Medulla oblongata (tissue), 1 donor: ENCODE measurements at regions not wholly inside any gene's neighbourhood (a gene's known extent, or its start where the extent isn't known, plus 50 kb on each side); places are given as distances from the start of the nearest gene placed in this dataset.
"Not testable (repeated sequence)": the region's sequence is repeated elsewhere in the genome, so short reads cannot be mapped to it uniquely, and the experiment has no call there.

Source experiments
- DNase-seq: peaks from one replicate; pipeline ENCODE4 v3.0.0-alpha.2; 2015; ENCODE audit errors: extremely low spot score

GRCh38 chr16:85441189-85441889, 171.8 kb upstream of the GSE1 start:
- no peak for DNase-seq

- DNase-seq, result no peak
Observed at GRCh38 chr16:85441890-85442670, 171.0 kb upstream of the GSE1 start.

DNA sequence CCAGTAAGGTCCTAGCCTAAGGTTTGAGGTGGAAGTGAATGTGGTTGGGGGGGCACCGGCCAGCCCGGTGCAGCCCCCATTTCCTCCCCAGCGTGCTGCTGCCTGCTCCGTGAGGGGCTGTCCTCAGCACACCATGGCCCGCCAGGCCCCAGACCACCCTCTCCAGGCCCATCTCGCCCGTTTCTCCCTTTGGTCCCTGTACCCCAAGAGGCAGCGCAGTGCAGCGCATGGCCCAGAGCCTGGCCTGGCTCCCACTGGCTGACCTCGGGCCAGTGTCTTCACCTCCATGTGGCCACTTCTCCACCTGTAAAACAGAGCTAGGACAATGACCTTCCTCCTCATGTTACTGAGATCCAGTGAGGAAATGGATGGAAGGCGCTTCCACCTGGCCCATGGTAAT, 170.0 kb upstream of the GSE1 start:
- no peak for DNase-seq

DNA sequence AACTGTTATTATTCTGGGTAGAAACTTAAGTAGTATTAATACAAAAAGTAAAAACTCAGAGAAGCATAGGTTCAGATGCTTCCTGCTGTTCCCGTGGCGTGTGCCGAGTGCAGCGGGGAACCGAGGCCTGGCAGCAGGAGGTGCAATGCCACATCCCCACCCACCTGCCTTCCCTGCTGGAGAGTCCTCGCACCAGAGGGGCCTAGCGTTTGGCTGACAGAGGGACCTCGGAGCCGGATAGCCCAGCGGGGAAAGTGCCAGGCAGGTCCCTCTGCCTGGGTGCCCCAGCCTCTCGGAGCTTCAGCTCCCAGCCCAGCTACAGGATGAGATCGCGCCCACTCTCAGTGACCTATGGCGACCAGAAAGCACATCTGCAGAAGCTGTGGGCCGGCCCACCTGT, 169.6 kb upstream of the GSE1 start:
- DNase-seq, result no peak

- no peak for DNase-seq
Observed at GRCh38 chr16:85445064-85445778, 167.9 kb upstream of the GSE1 start.

DNA sequence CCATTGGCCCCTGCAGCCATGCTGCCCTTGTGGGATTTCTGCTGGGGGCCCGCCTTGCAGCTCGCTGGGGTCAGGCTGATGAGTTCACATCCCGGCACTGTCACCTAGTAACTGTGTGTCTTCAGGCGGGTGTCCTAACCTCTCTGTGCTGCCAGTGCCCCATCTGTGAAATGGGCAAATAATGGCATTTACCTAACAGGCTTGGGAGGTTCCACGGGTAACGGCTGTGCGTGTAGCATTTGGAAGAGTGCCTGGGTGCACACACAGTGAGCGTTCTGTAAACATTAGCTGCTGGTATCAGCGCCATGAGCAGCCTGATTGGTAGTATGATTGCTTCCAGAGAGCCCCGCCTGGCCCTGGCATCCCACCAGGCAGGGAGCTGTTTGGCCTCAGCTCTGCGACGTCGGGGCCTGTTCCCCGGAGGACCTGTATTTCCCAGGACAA, 167.3 kb upstream of the GSE1 start:
- DNase-seq, result no peak

- DNase-seq, result no peak
Observed at GRCh38 chr16:85446951-85447692, 166.0 kb upstream of the GSE1 start.

DNA sequence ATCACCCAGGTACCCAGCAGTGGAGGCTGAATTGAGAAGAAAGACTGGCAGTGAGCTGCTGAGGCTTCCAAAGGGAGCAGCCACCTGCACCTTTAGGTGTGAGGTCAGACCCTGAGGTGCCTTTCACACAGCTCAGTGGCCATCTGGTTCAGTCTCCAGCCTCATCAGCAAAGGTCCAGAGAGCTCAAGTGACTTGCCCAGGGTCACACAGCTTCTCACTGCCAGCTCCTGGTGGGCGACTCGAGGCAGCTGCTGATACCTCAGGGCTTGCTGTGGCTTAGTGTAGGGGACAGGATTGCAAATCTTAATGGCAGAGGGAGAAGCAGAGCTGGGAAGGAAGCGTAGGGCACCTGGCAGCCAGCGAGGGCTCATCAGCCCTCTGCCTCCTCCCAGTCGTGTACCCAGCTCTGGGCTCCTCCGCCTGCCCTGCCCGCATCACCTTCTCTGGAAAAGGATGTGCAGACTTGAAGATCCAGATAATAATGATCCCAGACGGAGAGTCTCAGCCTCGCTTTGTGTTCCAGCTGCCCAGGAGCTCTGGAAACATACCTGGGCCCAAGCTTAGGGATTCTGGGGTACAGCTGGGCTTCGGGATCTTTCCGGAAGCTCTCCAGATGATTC, 165.3 kb upstream of the GSE1 start:
- no peak for DNase-seq

GRCh38 chr16:85448557-85449190, 164.4 kb upstream of the GSE1 start:
- DNase-seq, result no peak

GRCh38 chr16:85449191-85449884, 163.8 kb upstream of the GSE1 start:
- peak; percentile 74 for DNase-seq

DNA sequence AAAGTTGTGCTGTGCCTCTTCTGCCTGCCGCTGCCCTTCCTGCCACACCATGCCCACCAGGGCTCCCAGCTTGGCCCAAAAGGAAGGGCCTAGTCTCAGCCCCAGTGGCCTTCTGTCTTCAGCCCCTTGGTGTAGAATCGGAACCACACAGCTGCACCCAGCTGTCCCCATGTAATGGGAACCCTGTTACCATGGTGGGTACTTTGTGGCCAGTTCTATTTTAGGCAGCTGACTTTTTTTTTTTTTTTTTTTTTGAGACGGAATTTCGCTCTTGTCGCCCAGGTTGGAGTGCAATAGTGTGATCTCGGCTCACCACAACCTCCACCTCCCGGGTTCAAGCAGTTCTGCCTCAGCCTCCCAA, 163.3 kb upstream of the GSE1 start:
- no peak for DNase-seq

- DNase-seq, result not testable (repeated sequence)
Observed at GRCh38 chr16:85451142-85451541, 162.0 kb upstream of the GSE1 start.

DNA sequence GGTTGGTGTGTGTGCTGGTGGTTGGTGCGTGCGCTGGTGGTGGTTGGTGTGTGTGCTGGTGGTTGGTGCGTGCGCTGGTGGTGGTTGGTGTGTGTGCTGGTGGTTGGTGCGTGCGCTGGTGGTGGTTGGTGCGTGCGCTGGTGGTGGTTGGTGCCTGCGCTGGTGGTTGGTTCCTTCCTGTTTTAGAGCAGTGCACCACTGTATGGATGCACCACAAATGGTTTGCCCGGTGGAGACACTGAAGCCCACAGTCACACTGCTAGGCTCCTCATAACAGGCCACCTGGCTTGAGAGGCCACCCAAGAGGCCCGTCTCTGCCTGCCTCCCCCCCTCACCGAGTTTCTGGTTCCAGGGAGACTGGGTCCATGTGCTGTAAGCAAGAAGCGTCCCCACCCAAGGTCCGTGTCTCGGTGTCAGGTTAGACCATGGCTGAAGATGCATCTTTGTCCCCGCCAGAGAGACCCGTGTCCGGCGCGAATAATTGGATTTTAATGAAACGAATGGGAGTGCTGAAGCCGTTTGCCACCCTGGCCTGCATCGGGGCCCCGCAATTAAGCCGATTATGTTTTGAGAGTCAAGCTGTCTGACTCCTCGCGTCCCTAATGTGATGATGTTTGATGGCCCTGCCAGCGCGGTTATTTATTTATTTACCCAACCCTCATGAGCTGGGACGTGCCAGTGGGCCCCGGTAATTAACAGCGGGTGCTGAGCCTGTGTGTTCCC, 161.3 kb upstream of the GSE1 start:
- DNase-seq, result no peak

GRCh38 chr16:85452364-85453193, 160.5 kb upstream of the GSE1 start:
- no peak for DNase-seq

GRCh38 chr16:85453194-85453678, 159.9 kb upstream of the GSE1 start:
- DNase-seq, result peak; percentile 48

GRCh38 chr16:85453703-85454102, 159.4 kb upstream of the GSE1 start:
- DNase-seq, result no peak

- no peak for DNase-seq
Observed at GRCh38 chr16:85454171-85454872, 158.8 kb upstream of the GSE1 start.

DNA sequence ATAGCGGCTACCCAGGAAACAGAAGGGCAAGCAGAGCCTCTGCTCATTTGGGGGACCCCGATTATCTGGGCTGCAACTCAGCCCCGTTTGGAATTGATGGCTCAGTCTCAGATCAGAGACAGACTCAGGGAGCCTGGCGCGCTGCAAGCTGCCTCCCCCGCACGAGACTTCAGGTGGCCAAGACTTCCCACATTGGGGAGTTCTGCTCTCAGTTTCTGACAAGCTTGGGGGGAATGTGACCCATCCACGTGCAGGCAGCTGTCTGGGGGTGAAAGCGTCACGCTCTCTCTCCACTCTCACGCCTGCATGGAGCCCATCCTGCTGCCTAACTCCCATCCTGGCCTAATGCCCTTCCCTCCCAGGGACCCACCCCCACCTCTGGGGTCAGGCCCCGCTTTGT, 157.6 kb upstream of the GSE1 start:
- DNase-seq, result no peak
